NCI-H1694 (cell line): ENCODE measurements at regions not wholly inside any gene's neighbourhood (a gene's known extent, or its start where the extent isn't known, plus 50 kb on each side); places are given as distances from the start of the nearest gene placed in this dataset.
"Not testable (repeated sequence)": the region's sequence is repeated elsewhere in the genome, so short reads cannot be mapped to it uniquely, and the experiment has no call there.

ENCODE experiments used
- DNase-seq: peaks from one replicate; lab custom pipeline; 2025; lab: John Stamatoyannopoulos, UW

GRCh38 chr3:40901298-40901697 is 298.0 kb upstream of the CTNNB1 start:
- DNase-seq = no peak

GRCh38 chr3:40901796-40902195 is 297.5 kb upstream of the CTNNB1 start:
- no peak for DNase-seq

- not testable (repeated sequence) for DNase-seq
Observed at GRCh38 chr3:40907907-40908465, 291.3 kb upstream of the CTNNB1 start.

- no peak for DNase-seq
Observed at GRCh38 chr3:40908612-40909011, 290.7 kb upstream of the CTNNB1 start.

GRCh38 chr3:40911264-40911663 is 288.0 kb upstream of the CTNNB1 start:
- no peak for DNase-seq

- no peak for DNase-seq
Observed at GRCh38 chr3:40911928-40912327, 287.4 kb upstream of the CTNNB1 start.

GRCh38 chr3:40912461-40912860 is 286.8 kb upstream of the CTNNB1 start:
- DNase-seq = no peak

GRCh38 chr3:40913192-40913591 is 286.1 kb upstream of the CTNNB1 start:
- no peak for DNase-seq

- DNase-seq = no peak
Observed at GRCh38 chr3:40913641-40914040, 285.7 kb upstream of the CTNNB1 start.

GRCh38 chr3:40914475-40914874 is 284.8 kb upstream of the CTNNB1 start:
- DNase-seq = no peak

- DNase-seq = no peak
Observed at GRCh38 chr3:40915346-40915865, 283.9 kb upstream of the CTNNB1 start.

- no peak for DNase-seq
Observed at GRCh38 chr3:40920041-40920440, 279.3 kb upstream of the CTNNB1 start.

GRCh38 chr3:40921251-40921650 is 278.1 kb upstream of the CTNNB1 start:
- DNase-seq = no peak

GRCh38 chr3:40923143-40923542 is 276.2 kb upstream of the CTNNB1 start:
- no peak for DNase-seq

GRCh38 chr3:40923651-40924050 is 275.7 kb upstream of the CTNNB1 start:
- DNase-seq = no peak

- no peak for DNase-seq
Observed at GRCh38 chr3:40924559-40925141, 274.7 kb upstream of the CTNNB1 start.

GRCh38 chr3:40925231-40925630 is 274.1 kb upstream of the CTNNB1 start:
- DNase-seq = no peak

GRCh38 chr3:40930131-40930538 is 269.2 kb upstream of the CTNNB1 start:
- no peak for DNase-seq

GRCh38 chr3:40930756-40931155 is 268.5 kb upstream of the CTNNB1 start:
- no peak for DNase-seq

GRCh38 chr3:40938591-40938990 is 260.7 kb upstream of the CTNNB1 start:
- DNase-seq = no peak

- DNase-seq = no peak
Observed at GRCh38 chr3:40939030-40939740, 260.1 kb upstream of the CTNNB1 start.

GRCh38 chr3:40939741-40940130 is 259.6 kb upstream of the CTNNB1 start:
- DNase-seq = no peak

GRCh38 chr3:40940651-40941050 is 258.7 kb upstream of the CTNNB1 start:
- DNase-seq = no peak
